GM23338 (cell line): ENCODE measurements at regions not wholly inside any gene's neighbourhood (a gene's known extent, or its start where the extent isn't known, plus 50 kb on each side); places are given as distances from the start of the nearest gene placed in this dataset.

ENCODE experiments used
- ATAC-seq: fragments of 200-7000 bp; cut with Tn5 transposase; 3 replicates; pipeline ENCODE4 v1.9.1; 2020
- DNase-seq: peaks from one replicate; pipeline ENCODE4 v3.0.0-alpha.2; 2015; ENCODE audit warnings: low spot score
- H2AFZ ChIP-seq: fragments of 200-600 bp; sonication (generic); 2 replicates; pipeline ENCODE4 v1.8.0; 2016; ENCODE audit warnings: antibody characterized with exemption, mild to moderate bottlenecking, moderate library complexity
- H3F3A ChIP-seq: fragments of 200-600 bp; sonication (generic); replicated peaks from 2 replicates; pipeline ENCODE4 v1.8.0; 2017; ENCODE audit warnings: antibody characterized with exemption, mixed run types, low read depth
- H3K27ac ChIP-seq: fragments of 200-600 bp; sonication (generic); 2 replicates; pipeline ENCODE4 v1.6.1; 2016; ENCODE audit warnings: low read depth
- H3K27me3 ChIP-seq: fragments of 200-600 bp; sonication (generic); 2 replicates; pipeline ENCODE4 v1.8.0; 2016; ENCODE audit warnings: mild to moderate bottlenecking, mixed run types, moderate library complexity; ENCODE audit not compliant: insufficient read depth
- H3K36me3 ChIP-seq: fragments of 200-600 bp; sonication (generic); 2 replicates; pipeline ENCODE4 v1.8.0; 2016; ENCODE audit warnings: mild to moderate bottlenecking; ENCODE audit not compliant: insufficient read depth
- H3K4me1 ChIP-seq: fragments of 200-600 bp; sonication (generic); 2 replicates; pipeline ENCODE4 v1.8.0; 2016; ENCODE audit warnings: mild to moderate bottlenecking, moderate library complexity; ENCODE audit not compliant: insufficient read depth
- H3K4me2 ChIP-seq: fragments of 200-600 bp; sonication (generic); 2 replicates; pipeline ENCODE4 v1.7.1; 2017; ENCODE audit warnings: mixed run types
- H3K4me3 ChIP-seq: fragments of 200-600 bp; sonication (generic); 2 replicates; pipeline ENCODE4 v1.6.1; 2016; ENCODE audit warnings: mixed run types
- H3K79me2 ChIP-seq: fragments of 200-600 bp; sonication (generic); replicated peaks from 2 replicates; pipeline ENCODE4 v1.8.0; 2017; ENCODE audit warnings: mild to moderate bottlenecking; ENCODE audit not compliant: insufficient read depth
- H3K9me2 ChIP-seq: fragments of 200-600 bp; sonication (generic); 2 replicates; pipeline ENCODE4 v1.8.0; 2017; ENCODE audit not compliant: insufficient read depth
- H4K20me1 ChIP-seq: fragments of 200-600 bp; sonication (generic); replicated peaks from 2 replicates; pipeline ENCODE4 v1.8.0; 2017; ENCODE audit warnings: mild to moderate bottlenecking; ENCODE audit not compliant: insufficient read depth
- H3K27ac Mint-ChIP-seq: 2 replicates; pipeline ENCODE4 v1.8.0; 2020; ENCODE audit warnings: inconsistent platforms, mild to moderate bottlenecking, moderate library complexity, mixed read lengths
- H3K27me3 Mint-ChIP-seq: 3 replicates; pipeline ENCODE4 v1.8.0; 2022; ENCODE audit warnings: low read depth, mild to moderate bottlenecking, moderate library complexity, mixed read lengths, inconsistent platforms; ENCODE audit not compliant: insufficient read depth, poor library complexity
- H3K36me3 Mint-ChIP-seq: 3 replicates; pipeline ENCODE4 v1.8.0; 2021; ENCODE audit warnings: low read depth, mild to moderate bottlenecking, inconsistent platforms, moderate library complexity, mixed read lengths
- H3K4me1 Mint-ChIP-seq: 3 replicates; pipeline ENCODE4 v1.8.0; 2020; ENCODE audit warnings: mild to moderate bottlenecking, inconsistent platforms, mixed read lengths
- H3K4me3 Mint-ChIP-seq: 3 replicates; pipeline ENCODE4 v1.8.0; 2021; ENCODE audit warnings: moderate library complexity, mild to moderate bottlenecking, inconsistent platforms, mixed read lengths
- H3K9me3 Mint-ChIP-seq: 3 replicates; pipeline ENCODE4 v1.8.0; 2020; ENCODE audit warnings: moderate library complexity, mild to moderate bottlenecking, inconsistent platforms, mixed read lengths
- EZH2 ChIP-seq: fragments of 200-600 bp; sonication (generic); IDR thresholded peaks from one replicate; pipeline ENCODE4 v1.8.0; 2017; ENCODE audit warnings: antibody characterized with exemption, mild to moderate bottlenecking, low read depth; ENCODE audit not compliant: unreplicated experiment
- EZH2phosphoT487 ChIP-seq: fragments of 200-600 bp; sonication (generic); IDR thresholded peaks from one replicate; pipeline ENCODE4 v1.8.1; 2018; ENCODE audit warnings: antibody characterized with exemption; ENCODE audit not compliant: unreplicated experiment
- JUNB ChIP-seq: IDR thresholded peaks from one replicate; pipeline ENCODE4 v1.6.1; 2016; ENCODE audit warnings: antibody characterized with exemption; ENCODE audit not compliant: unreplicated experiment
- NANOG ChIP-seq: IDR thresholded peaks from 2 replicates; pipeline ENCODE4 v1.6.1; 2016; ENCODE audit warnings: antibody characterized with exemption, borderline replicate concordance
- POLR2AphosphoS5 ChIP-seq: IDR thresholded peaks from 2 replicates; pipeline ENCODE4 v1.6.1; 2016; ENCODE audit warnings: antibody characterized with exemption, low read depth
- STAT1 ChIP-seq: IDR thresholded peaks from one replicate; pipeline ENCODE4 v1.6.1; 2016; ENCODE audit warnings: antibody characterized with exemption; ENCODE audit not compliant: unreplicated experiment
- ZNF114 ChIP-seq: fragments of 250-450 bp; sonication (Bioruptor Pico); IDR thresholded peaks from 2 replicates; pipeline ENCODE4 v1.5.0; 2020; ENCODE audit warnings: mild to moderate bottlenecking, moderate library complexity
- ZNF331 ChIP-seq: fragments of 250-450 bp; sonication (Bioruptor Pico); IDR thresholded peaks from 2 replicates; pipeline ENCODE4 v1.5.0; 2020; ENCODE audit warnings: low read depth, mild to moderate bottlenecking, moderate library complexity
- ZNF462 ChIP-seq: fragments of 250-450 bp; sonication (Bioruptor Pico); IDR thresholded peaks from 2 replicates; pipeline ENCODE4 v1.5.0; 2020; ENCODE audit warnings: mild to moderate bottlenecking, moderate library complexity

DNA sequence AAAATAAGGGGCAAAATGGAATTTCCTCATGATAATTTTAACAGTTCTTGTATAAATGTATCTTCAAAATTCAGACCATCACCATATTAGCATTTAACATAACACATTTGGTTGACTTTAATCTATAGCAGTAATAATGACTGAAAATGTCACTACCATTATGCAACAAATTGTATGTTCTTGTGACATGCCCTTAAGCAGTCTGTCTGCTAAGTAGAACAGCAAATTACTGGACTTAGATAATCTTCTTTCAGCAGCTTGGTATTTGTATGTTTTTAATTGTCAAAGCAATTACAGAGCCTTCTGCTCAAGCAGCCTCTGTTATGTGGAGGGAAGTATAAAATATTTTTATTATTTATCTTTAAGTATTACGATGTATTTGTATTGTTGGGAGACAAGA is 214.3 kb upstream of the NXPH2 start:
- H3K79me2 ChIP-seq = no peaks in the 10 kb centered on the region
- no peak overlapping the region for H3K4me2 ChIP-seq
- H3K27ac ChIP-seq = no peak overlapping the region
- Mint-ChIP-seq H3K4me3 (no peak overlapping the region), H3K36me3 (no peaks in the 10 kb centered on the region), H3K4me1 (no peaks in the 10 kb centered on the region), H3K27ac (no peak overlapping the region), H3K27me3 (no peaks in the 10 kb centered on the region), H3K9me3 (no peaks in the 10 kb centered on the region)
- H3K27me3 ChIP-seq = no peaks in the 10 kb centered on the region
- H4K20me1 ChIP-seq = no peaks in the 10 kb centered on the region
- ATAC-seq (no peak), DNase-seq (no peak)
- H3K9me2 ChIP-seq = peaks cover 4% of the 10 kb centered on the region; the same call in 1 of the 2 replicates
- no peak overlapping the region for H3K4me3 ChIP-seq
- no peaks in the 10 kb centered on the region for H3K36me3 ChIP-seq
- H3K4me1 ChIP-seq = no peaks in the 10 kb centered on the region
- no peak overlapping the region for H2AFZ ChIP-seq
- no peaks in the 10 kb centered on the region for H3F3A ChIP-seq
- no peak for TF ChIP-seq ZNF114 (CRISPR knock-in tag)
- no peak for TF ChIP-seq ZNF462 (CRISPR knock-in tag)
- no peak for TF ChIP-seq EZH2
- no peak for TF ChIP-seq ZNF331 (CRISPR knock-in tag)
- TF ChIP-seq POLR2AphosphoS5 = no peak
- TF ChIP-seq JUNB = no peak
- TF ChIP-seq STAT1 = no peak

- H3K27ac ChIP-seq = no peak overlapping the region
- Mint-ChIP-seq H3K27me3 (no peaks in the 10 kb centered on the region), H3K4me3 (no peak overlapping the region), H3K4me1 (no peaks in the 10 kb centered on the region), H3K9me3 (peaks cover 14% of the 10 kb centered on the region), H3K27ac (no peak overlapping the region), H3K36me3 (peaks cover 13% of the 10 kb centered on the region)
- H3K27me3 ChIP-seq = no peaks in the 10 kb centered on the region
- no peak overlapping the region for H2AFZ ChIP-seq
- TF ChIP-seq STAT1 = no peak
- TF ChIP-seq NANOG = no peak
- no peak for TF ChIP-seq EZH2phosphoT487
- TF ChIP-seq ZNF331 (CRISPR knock-in tag) = no peak
- H4K20me1 ChIP-seq = no peaks in the 10 kb centered on the region
- H3K4me1 ChIP-seq = no peaks in the 10 kb centered on the region
- no peaks in the 10 kb centered on the region for H3F3A ChIP-seq
- no peak for ATAC-seq
- H3K4me2 ChIP-seq = no peak overlapping the region
- H3K79me2 ChIP-seq = no peaks in the 10 kb centered on the region
- H3K9me2 ChIP-seq = no peaks in the 10 kb centered on the region; the same call in 1 of the 2 replicates
- no peak overlapping the region for H3K4me3 ChIP-seq
- no peak for DNase-seq
- no peaks in the 10 kb centered on the region; the same call in 1 of the 2 replicates for H3K36me3 ChIP-seq
Measured at GRCh38 chr2:138985881-138986280, 205.7 kb upstream of the NXPH2 start.
